ENCODE measurements at regions not wholly inside any gene's neighbourhood (a gene's known extent, or its start where the extent isn't known, plus 50 kb on each side); places are given as distances from the start of the nearest gene placed in this dataset.

DNA sequence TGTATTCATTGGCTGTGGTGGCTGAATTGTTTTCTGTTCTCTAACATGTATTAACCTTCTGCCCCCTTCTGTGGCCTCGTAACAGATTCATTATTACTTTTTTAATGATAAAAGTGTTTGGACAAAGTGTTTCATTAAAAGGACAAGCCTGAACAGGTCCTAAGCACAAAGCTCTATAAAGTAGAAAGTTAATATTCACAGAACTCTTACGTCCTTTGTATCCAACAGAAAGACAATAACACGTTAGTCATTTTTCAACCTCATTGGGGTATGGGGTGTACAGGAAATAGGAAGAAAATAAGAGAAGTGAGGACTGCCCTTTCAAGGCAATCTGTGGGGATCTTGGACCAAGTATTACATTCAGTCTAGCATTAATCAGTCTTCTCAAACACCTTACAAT is 105.5 kb upstream of the RGPD4 start:
- TF ChIP-seq, protein P1, sequence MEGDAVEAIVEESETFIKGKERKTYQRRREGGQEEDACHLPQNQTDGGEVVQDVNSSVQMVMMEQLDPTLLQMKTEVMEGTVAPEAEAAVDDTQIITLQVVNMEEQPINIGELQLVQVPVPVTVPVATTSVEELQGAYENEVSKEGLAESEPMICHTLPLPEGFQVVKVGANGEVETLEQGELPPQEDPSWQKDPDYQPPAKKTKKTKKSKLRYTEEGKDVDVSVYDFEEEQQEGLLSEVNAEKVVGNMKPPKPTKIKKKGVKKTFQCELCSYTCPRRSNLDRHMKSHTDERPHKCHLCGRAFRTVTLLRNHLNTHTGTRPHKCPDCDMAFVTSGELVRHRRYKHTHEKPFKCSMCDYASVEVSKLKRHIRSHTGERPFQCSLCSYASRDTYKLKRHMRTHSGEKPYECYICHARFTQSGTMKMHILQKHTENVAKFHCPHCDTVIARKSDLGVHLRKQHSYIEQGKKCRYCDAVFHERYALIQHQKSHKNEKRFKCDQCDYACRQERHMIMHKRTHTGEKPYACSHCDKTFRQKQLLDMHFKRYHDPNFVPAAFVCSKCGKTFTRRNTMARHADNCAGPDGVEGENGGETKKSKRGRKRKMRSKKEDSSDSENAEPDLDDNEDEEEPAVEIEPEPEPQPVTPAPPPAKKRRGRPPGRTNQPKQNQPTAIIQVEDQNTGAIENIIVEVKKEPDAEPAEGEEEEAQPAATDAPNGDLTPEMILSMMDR (IDR thresholded peaks at IDR 0.05): no peak
- TF ChIP-seq POLR2A (IDR thresholded peaks at IDR 0.05): no peak
